ENCODE measurements at regions not wholly inside any gene's neighbourhood (a gene's known extent, or its start where the extent isn't known, plus 50 kb on each side); places are given as distances from the start of the nearest gene placed in this dataset.

GRCh38 chr13:34542321-34542720 lies 399.7 kb upstream of the NBEA start:
- H4K8ac ChIP-seq (ENCODE audit: low read depth, low read length), result no peak overlapping the region
- no peaks in the 10 kb centered on the region for H3K4me1 ChIP-seq (ENCODE audit: control insufficient read depth in 1 of 2, insufficient read depth in 2 of 2, low read length in 2 of 2)
- DNase-seq, result no peak
- no peak overlapping the region for H3K9ac ChIP-seq (ENCODE audit: low read length)
- no peak overlapping the region for H4K91ac ChIP-seq (ENCODE audit: low read depth, low read length)
- no peak overlapping the region for H3K4ac ChIP-seq (ENCODE audit: low read depth, low read length)
- H3K27ac ChIP-seq (ENCODE audit: low read depth, low read length), result no peak overlapping the region
- no peaks in the 10 kb centered on the region for H3K36me3 ChIP-seq (ENCODE audit: control insufficient read depth in 1 of 2, insufficient read depth in 2 of 2, low read length in 2 of 2)
- no peak overlapping the region for H2AK5ac ChIP-seq (ENCODE audit: low read length)
- no peak overlapping the region for H3K18ac ChIP-seq (ENCODE audit: low read length)
- no peak overlapping the region for H2BK120ac ChIP-seq (ENCODE audit: insufficient read depth, low read length, poor library complexity)
- no peak overlapping the region for H3K14ac ChIP-seq (ENCODE audit: low read length)
- no peaks in the 10 kb centered on the region for H3K79me1 ChIP-seq (ENCODE audit: low read length)
- WGBS (ENCODE audit: extremely low coverage, insufficient coverage, insufficient read length), result no CpG with 5 or more reads among the region's 4 CpGs
- H3K4me3 ChIP-seq (ENCODE audit: low read depth, low read length), result no peak overlapping the region
- no peak overlapping the region for H4K12ac ChIP-seq (ENCODE audit: low read depth, low read length)
- H2BK5ac ChIP-seq (ENCODE audit: low read depth, low read length, poor library complexity), result no peak overlapping the region
- H2BK12ac ChIP-seq (ENCODE audit: low read length), result no peak overlapping the region
- H3K4me2 ChIP-seq (ENCODE audit: low read length), result no peak overlapping the region
- no peak overlapping the region for H3K23ac ChIP-seq (ENCODE audit: low read length)
- no peaks in the 10 kb centered on the region for H3K9me3 ChIP-seq (ENCODE audit: insufficient read depth, low read depth, low read length)
- no peaks in the 10 kb centered on the region for H3K27me3 ChIP-seq (ENCODE audit: insufficient read depth, low read length)
- no peak overlapping the region for H2AFZ ChIP-seq (ENCODE audit: insufficient read depth, low read length, poor library complexity)
- H3K79me2 ChIP-seq (ENCODE audit: control insufficient read depth, insufficient read depth, low read length, poor library complexity), result no peaks in the 10 kb centered on the region

GRCh38 chr13:34543836-34544235 lies 398.2 kb upstream of the NBEA start:
- H3K4ac ChIP-seq (ENCODE audit: low read depth, low read length), result no peak overlapping the region
- no peak overlapping the region for H2BK12ac ChIP-seq (ENCODE audit: low read length)
- no peak overlapping the region for H3K4me2 ChIP-seq (ENCODE audit: low read length)
- H3K4me1 ChIP-seq (ENCODE audit: control insufficient read depth in 1 of 2, insufficient read depth in 2 of 2, low read length in 2 of 2), result no peaks in the 10 kb centered on the region
- H3K4me3 ChIP-seq (ENCODE audit: low read depth, low read length), result no peak overlapping the region
- H3K79me1 ChIP-seq (ENCODE audit: low read length), result no peaks in the 10 kb centered on the region
- no peak overlapping the region for H3K27ac ChIP-seq (ENCODE audit: low read depth, low read length)
- no peak overlapping the region for H2BK5ac ChIP-seq (ENCODE audit: low read depth, low read length, poor library complexity)
- H3K27me3 ChIP-seq (ENCODE audit: insufficient read depth, low read length), result no peaks in the 10 kb centered on the region
- H2AK5ac ChIP-seq (ENCODE audit: low read length), result no peak overlapping the region
- no peaks in the 10 kb centered on the region for H3K79me2 ChIP-seq (ENCODE audit: control insufficient read depth, insufficient read depth, low read length, poor library complexity)
- no peaks in the 10 kb centered on the region for H3K36me3 ChIP-seq (ENCODE audit: control insufficient read depth in 1 of 2, insufficient read depth in 2 of 2, low read length in 2 of 2)
- no peak overlapping the region for H4K12ac ChIP-seq (ENCODE audit: low read depth, low read length)
- DNase-seq, result no peak
- no peak overlapping the region for H3K23ac ChIP-seq (ENCODE audit: low read length)
- H3K9ac ChIP-seq (ENCODE audit: low read length), result no peak overlapping the region
- no CpG with 5 or more reads among the region's 4 CpGs for WGBS (ENCODE audit: extremely low coverage, insufficient coverage, insufficient read length)
- H2AFZ ChIP-seq (ENCODE audit: insufficient read depth, low read length, poor library complexity), result no peak overlapping the region
- H2BK120ac ChIP-seq (ENCODE audit: insufficient read depth, low read length, poor library complexity), result no peak overlapping the region
- no peak overlapping the region for H4K8ac ChIP-seq (ENCODE audit: low read depth, low read length)
- H3K14ac ChIP-seq (ENCODE audit: low read length), result no peak overlapping the region
- no peak overlapping the region for H3K18ac ChIP-seq (ENCODE audit: low read length)
- no peak overlapping the region for H4K91ac ChIP-seq (ENCODE audit: low read depth, low read length)
- H3K9me3 ChIP-seq (ENCODE audit: insufficient read depth, low read depth, low read length), result no peaks in the 10 kb centered on the region

- Histone ChIP-seq H4K12ac (ENCODE audit: low read depth, low read length) (no peak overlapping the region), H3K27me3 (ENCODE audit: insufficient read depth, low read length) (no peaks in the 10 kb centered on the region), H3K79me1 (ENCODE audit: low read length) (no peaks in the 10 kb centered on the region), H3K23ac (ENCODE audit: low read length) (no peak overlapping the region), H3K4me2 (ENCODE audit: low read length) (no peak overlapping the region), H3K4me3 (ENCODE audit: low read depth, low read length) (no peak overlapping the region), H4K8ac (ENCODE audit: low read depth, low read length) (no peak overlapping the region), H2AK5ac (ENCODE audit: low read length) (no peak overlapping the region), H3K4ac (ENCODE audit: low read depth, low read length) (no peak overlapping the region), H4K91ac (ENCODE audit: low read depth, low read length) (no peak overlapping the region), H2BK5ac (ENCODE audit: low read depth, low read length, poor library complexity) (no peak overlapping the region), H3K9ac (ENCODE audit: low read length) (no peak overlapping the region), H2BK120ac (ENCODE audit: insufficient read depth, low read length, poor library complexity) (no peak overlapping the region), H3K9me3 (ENCODE audit: insufficient read depth, low read depth, low read length) (no peaks in the 10 kb centered on the region), H3K36me3 (ENCODE audit: control insufficient read depth in 1 of 2, insufficient read depth in 2 of 2, low read length in 2 of 2) (no peaks in the 10 kb centered on the region), H2AFZ (ENCODE audit: insufficient read depth, low read length, poor library complexity) (no peak overlapping the region), H3K79me2 (ENCODE audit: control insufficient read depth, insufficient read depth, low read length, poor library complexity) (no peaks in the 10 kb centered on the region), H2BK12ac (ENCODE audit: low read length) (no peak overlapping the region), H3K27ac (ENCODE audit: low read depth, low read length) (no peak overlapping the region), H3K18ac (ENCODE audit: low read length) (no peak overlapping the region), H3K14ac (ENCODE audit: low read length) (no peak overlapping the region), H3K4me1 (ENCODE audit: control insufficient read depth in 1 of 2, insufficient read depth in 2 of 2, low read length in 2 of 2) (no peaks in the 10 kb centered on the region)
- no CpG with 5 or more reads among the region's 2 CpGs for WGBS (ENCODE audit: extremely low coverage, insufficient coverage, insufficient read length)
- no peak for DNase-seq
These were observed 396.6 kb upstream of the NBEA start for GRCh38 chr13:34545461-34545860.

DNA sequence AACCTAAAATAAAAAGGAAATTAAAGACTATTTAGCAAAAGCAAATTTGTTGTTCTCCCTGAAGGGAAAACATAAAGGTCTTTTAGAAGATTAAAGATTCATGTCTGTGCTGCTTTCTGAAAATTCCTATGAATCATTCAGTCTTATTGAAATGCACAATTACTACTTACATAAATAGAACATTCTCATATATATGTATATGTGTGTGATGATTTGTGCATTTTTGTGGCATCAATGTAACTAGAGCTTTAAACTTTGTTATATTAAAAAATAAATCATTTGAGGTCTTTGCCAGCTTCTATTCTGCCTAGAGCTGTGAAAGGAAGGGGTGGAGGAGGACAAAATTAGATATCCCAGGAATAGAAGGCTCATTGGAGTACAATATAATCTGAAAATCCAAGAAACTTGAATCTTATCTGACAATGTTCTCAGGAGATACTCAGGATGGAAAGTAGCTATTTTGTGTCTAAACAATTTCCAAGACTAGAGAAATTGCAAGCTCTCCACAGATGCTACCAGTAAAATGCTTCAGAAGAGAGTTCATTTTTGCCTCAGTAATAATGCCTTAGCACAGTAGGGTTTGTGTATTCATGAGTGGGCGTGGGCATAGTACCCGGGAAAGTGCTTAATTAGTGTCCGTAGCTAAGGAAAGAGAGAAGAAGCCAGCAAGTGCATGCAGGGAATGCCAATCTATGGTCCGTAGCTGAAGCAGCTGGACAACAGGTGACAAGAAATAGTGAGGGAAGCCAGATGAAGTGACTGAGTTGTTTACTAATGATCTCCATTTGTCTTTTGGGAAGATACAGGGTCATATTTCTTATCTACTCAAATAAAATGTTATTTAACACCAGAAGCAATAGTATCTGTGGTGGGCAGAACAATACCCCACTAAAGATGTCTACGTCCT lies 395.5 kb upstream of the NBEA start:
- no CpG with 5 or more reads among the region's 5 CpGs for WGBS (ENCODE audit: extremely low coverage, insufficient coverage, insufficient read length)
- H2AFZ ChIP-seq (ENCODE audit: insufficient read depth, low read length, poor library complexity), result no peak overlapping the region
- H2AK5ac ChIP-seq (ENCODE audit: low read length), result no peak overlapping the region
- H3K4me1 ChIP-seq (ENCODE audit: control insufficient read depth in 1 of 2, insufficient read depth in 2 of 2, low read length in 2 of 2), result no peaks in the 10 kb centered on the region
- H3K9ac ChIP-seq (ENCODE audit: low read length), result no peak overlapping the region
- no peak overlapping the region for H3K27ac ChIP-seq (ENCODE audit: low read depth, low read length)
- no peak overlapping the region for H3K4ac ChIP-seq (ENCODE audit: low read depth, low read length)
- no peak overlapping the region for H2BK12ac ChIP-seq (ENCODE audit: low read length)
- no peaks in the 10 kb centered on the region for H3K36me3 ChIP-seq (ENCODE audit: control insufficient read depth in 1 of 2, insufficient read depth in 2 of 2, low read length in 2 of 2)
- DNase-seq, result no peak
- no peaks in the 10 kb centered on the region for H3K9me3 ChIP-seq (ENCODE audit: insufficient read depth, low read depth, low read length)
- no peak overlapping the region for H3K4me2 ChIP-seq (ENCODE audit: low read length)
- no peak overlapping the region for H4K91ac ChIP-seq (ENCODE audit: low read depth, low read length)
- H2BK120ac ChIP-seq (ENCODE audit: insufficient read depth, low read length, poor library complexity), result no peak overlapping the region
- H3K79me2 ChIP-seq (ENCODE audit: control insufficient read depth, insufficient read depth, low read length, poor library complexity), result no peaks in the 10 kb centered on the region
- H3K23ac ChIP-seq (ENCODE audit: low read length), result no peak overlapping the region
- no peaks in the 10 kb centered on the region for H3K27me3 ChIP-seq (ENCODE audit: insufficient read depth, low read length)
- H4K12ac ChIP-seq (ENCODE audit: low read depth, low read length), result no peak overlapping the region
- H4K8ac ChIP-seq (ENCODE audit: low read depth, low read length), result no peak overlapping the region
- no peak overlapping the region for H3K18ac ChIP-seq (ENCODE audit: low read length)
- no peak overlapping the region for H3K14ac ChIP-seq (ENCODE audit: low read length)
- H3K79me1 ChIP-seq (ENCODE audit: low read length), result no peaks in the 10 kb centered on the region
- H3K4me3 ChIP-seq (ENCODE audit: low read depth, low read length), result no peak overlapping the region
- no peak overlapping the region for H2BK5ac ChIP-seq (ENCODE audit: low read depth, low read length, poor library complexity)

Data from trophoblast cell (in vitro differentiated cells and primary cell).